ENCODE measurements at regions not wholly inside any gene's neighbourhood (a gene's known extent, or its start where the extent isn't known, plus 50 kb on each side); places are given as distances from the start of the nearest gene placed in this dataset.

DNA sequence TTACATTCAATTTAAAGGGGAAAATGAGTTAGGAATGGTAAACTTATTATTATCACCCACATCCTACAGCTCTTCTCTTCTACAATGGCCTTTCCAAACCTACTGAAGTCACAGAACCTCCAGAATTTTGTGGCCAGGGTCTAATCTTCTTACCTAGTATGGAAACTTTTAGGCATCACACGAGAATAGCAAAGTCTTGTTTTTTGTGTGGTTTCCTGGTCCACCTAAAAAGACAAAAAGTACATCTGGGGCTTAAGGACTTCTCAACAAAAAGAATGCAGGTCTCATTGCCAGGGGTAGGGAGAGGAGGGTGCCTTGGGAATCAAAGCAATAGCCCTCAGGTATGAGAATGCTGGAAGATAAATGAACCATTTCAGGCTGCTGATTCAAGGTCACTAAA is 345.3 kb downstream of the LMX1A start:
- Mint-ChIP-seq H3K4me3 (no peak overlapping the region), H3K9me3 (peaks cover 3% of the 10 kb centered on the region), H3K36me3 (ENCODE audit: low read depth) (no peaks in the 10 kb centered on the region)

DNA sequence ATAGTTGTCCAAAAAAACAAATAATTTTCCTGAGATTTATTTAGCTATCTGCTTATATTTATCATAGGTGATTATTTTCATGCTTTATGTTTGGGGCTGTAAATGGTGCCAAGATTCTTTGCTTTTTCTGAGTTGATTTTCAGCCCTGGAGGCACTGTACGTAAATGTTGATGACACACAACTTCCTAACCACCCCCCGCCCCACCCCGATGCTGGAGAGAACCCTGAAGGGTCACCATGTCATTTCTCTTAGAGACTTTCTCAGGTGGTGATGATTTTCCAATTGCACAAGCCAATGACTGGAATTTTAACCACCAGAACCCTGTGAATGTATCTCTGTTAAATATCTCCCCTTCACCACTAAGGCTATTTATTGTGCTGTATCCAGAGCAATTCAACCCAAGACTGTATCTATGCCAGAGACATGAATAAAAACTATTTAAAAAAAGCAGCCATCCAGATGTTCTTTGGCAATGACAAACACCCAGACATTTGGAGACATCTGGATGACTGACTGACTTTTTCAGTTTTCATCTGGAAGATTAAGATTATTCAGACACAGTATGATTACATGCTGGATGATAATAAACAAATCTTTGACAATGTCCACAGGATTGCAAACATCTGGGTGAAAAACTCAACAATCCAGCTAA is 346.0 kb downstream of the LMX1A start:
- Mint-ChIP-seq H3K4me3 (no peak overlapping the region), H3K9me3 (peaks cover 3% of the 10 kb centered on the region), H3K27me3 (ENCODE audit: low read depth) (no peaks in the 10 kb centered on the region), H3K4me1 (peaks cover 17% of the 10 kb centered on the region), H3K27ac (peak overlapping the region in 2 of 3 experiments; percentile 43 to 78), H3K36me3 (ENCODE audit: low read depth) (no peaks in the 10 kb centered on the region)
- TF ChIP-seq, protein P1, sequence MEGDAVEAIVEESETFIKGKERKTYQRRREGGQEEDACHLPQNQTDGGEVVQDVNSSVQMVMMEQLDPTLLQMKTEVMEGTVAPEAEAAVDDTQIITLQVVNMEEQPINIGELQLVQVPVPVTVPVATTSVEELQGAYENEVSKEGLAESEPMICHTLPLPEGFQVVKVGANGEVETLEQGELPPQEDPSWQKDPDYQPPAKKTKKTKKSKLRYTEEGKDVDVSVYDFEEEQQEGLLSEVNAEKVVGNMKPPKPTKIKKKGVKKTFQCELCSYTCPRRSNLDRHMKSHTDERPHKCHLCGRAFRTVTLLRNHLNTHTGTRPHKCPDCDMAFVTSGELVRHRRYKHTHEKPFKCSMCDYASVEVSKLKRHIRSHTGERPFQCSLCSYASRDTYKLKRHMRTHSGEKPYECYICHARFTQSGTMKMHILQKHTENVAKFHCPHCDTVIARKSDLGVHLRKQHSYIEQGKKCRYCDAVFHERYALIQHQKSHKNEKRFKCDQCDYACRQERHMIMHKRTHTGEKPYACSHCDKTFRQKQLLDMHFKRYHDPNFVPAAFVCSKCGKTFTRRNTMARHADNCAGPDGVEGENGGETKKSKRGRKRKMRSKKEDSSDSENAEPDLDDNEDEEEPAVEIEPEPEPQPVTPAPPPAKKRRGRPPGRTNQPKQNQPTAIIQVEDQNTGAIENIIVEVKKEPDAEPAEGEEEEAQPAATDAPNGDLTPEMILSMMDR (IDR thresholded peaks at IDR 0.05; ENCODE audit: unreplicated experiment in 3 of 3), result no peak

More for the DNA sequence above, 345.3 kb downstream of the LMX1A start:
- peaks cover 17% of the 10 kb centered on the region for H3K4me1 Mint-ChIP-seq
- peak overlapping the region in 2 of 3 experiments; percentile 28 to 78 for H3K27ac Mint-ChIP-seq
- TF ChIP-seq, protein P1 (IDR thresholded peaks at IDR 0.05; ENCODE audit: unreplicated experiment in 3 of 3), result no peak
- H3K27me3 Mint-ChIP-seq (ENCODE audit: low read depth), result no peaks in the 10 kb centered on the region

DNA sequence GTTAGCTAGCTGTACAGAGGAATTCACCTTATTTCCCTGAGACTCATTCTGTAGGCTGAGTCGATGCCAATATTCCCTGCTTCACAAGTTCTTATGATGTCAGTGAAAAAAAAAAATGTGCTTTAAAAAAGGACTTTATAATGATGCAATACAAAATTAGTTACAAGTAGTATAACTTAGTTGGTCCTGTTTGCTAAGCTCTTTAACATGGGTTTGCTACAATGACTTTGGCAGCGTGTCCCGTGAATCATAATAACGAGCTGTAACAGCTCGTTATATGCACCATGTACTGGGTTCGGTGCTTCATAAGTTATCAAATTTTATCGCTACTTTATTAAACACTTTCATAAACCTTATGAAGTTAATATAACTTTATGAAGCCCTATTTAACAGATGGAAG is 349.7 kb downstream of the LMX1A start:
- TF ChIP-seq, protein P1 (IDR thresholded peaks at IDR 0.05; ENCODE audit: unreplicated experiment in 3 of 3), result no peak
- peaks cover 12% of the 10 kb centered on the region for H3K4me1 Mint-ChIP-seq
- H3K27me3 Mint-ChIP-seq (ENCODE audit: low read depth), result no peaks in the 10 kb centered on the region
- H3K4me3 Mint-ChIP-seq, result no peak overlapping the region
- H3K36me3 Mint-ChIP-seq (ENCODE audit: low read depth), result no peaks in the 10 kb centered on the region
- peaks cover 9% of the 10 kb centered on the region for H3K9me3 Mint-ChIP-seq
- no peak overlapping the region for H3K27ac Mint-ChIP-seq

DNA sequence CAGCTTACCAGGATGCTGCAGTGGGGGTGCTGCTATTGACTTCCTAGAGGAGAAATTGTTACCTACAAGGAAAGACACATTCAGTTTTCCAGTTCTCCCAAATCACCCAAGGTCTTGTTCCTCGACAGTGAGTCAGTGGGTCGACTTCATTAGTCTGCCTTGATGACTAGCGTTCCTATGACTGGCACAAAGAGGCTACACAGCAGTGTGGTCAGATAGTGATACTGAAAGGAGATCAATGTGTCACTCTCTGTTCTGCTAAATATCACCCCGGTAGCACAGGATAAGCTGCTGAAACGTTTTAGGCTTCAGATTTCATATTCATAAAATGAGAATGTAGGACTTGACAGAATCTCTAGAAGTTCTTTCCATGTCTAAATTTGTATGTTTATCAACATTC is 357.4 kb downstream of the LMX1A start:
- Mint-ChIP-seq H3K4me3 (no peak overlapping the region), H3K27ac (no peak overlapping the region), H3K9me3 (peaks cover 12% of the 10 kb centered on the region), H3K27me3 (ENCODE audit: low read depth) (peaks cover 4% of the 10 kb centered on the region), H3K4me1 (no peaks in the 10 kb centered on the region), H3K36me3 (ENCODE audit: low read depth) (no peaks in the 10 kb centered on the region)
- TF ChIP-seq, protein P1 (IDR thresholded peaks at IDR 0.05; ENCODE audit: unreplicated experiment in 3 of 3), result no peak

DNA sequence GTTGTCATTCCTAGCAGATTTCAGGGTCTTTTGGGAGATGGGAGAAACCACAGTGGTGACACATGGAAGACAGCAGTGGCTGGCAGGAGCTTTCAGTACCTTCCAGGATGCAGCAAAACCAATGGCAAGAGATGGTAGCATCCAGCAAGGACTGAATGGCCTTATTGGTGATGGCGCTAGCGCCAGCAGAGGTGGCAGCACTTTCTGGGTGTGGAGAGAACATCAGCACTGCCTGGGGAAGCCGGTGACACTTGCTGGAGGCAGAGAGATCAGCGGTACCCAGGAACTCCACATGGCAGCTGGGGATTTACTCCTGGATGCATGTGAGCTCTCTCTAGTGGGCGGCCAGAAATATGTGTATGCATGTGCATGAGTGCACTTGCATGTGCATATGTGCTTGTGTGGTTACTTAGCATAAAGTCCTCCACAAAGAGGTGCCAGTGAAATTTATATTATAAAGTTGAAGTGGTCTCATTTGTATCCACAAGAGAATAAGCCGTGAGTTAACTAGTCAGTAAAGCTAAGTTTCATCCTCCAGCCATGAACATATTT is 364.7 kb downstream of the LMX1A start:
- Mint-ChIP-seq H3K9me3 (no peaks in the 10 kb centered on the region), H3K4me1 (no peaks in the 10 kb centered on the region), H3K27ac (no peak overlapping the region), H3K27me3 (ENCODE audit: low read depth) (peaks cover 4% of the 10 kb centered on the region), H3K4me3 (no peak overlapping the region), H3K36me3 (ENCODE audit: low read depth) (no peaks in the 10 kb centered on the region)
- TF ChIP-seq, protein P1 (IDR thresholded peaks at IDR 0.05; ENCODE audit: unreplicated experiment in 3 of 3), result no peak
